KMS-11 (cell line): ENCODE measurements at regions not wholly inside any gene's neighbourhood (a gene's known extent, or its start where the extent isn't known, plus 50 kb on each side); places are given as distances from the start of the nearest gene placed in this dataset.

Experiments
- H2AFZ ChIP-seq: fragments of 200-600 bp; sonication (generic); 2 replicates; pipeline ENCODE4 v1.6.1; 2016; ENCODE audit warnings: antibody characterized with exemption, mixed run types, low read depth
- H3K27ac ChIP-seq: fragments of 200-600 bp; sonication (generic); 2 replicates; pipeline ENCODE4 v1.6.1; 2016; ENCODE audit warnings: mild to moderate bottlenecking, mixed run types
- H3K27me3 ChIP-seq: fragments of 200-600 bp; sonication (generic); 2 replicates; pipeline ENCODE4 v1.6.1; 2017; ENCODE audit warnings: mild to moderate bottlenecking, low read depth, mixed run types, moderate library complexity; ENCODE audit not compliant: insufficient read depth
- H3K36me3 ChIP-seq: fragments of 200-600 bp; sonication (generic); 2 replicates; pipeline ENCODE4 v1.6.1; 2017; ENCODE audit warnings: mild to moderate bottlenecking, mixed run types; ENCODE audit not compliant: insufficient read depth
- H3K4me1 ChIP-seq: fragments of 200-600 bp; sonication (generic); 2 replicates; pipeline ENCODE4 v1.6.1; 2016; ENCODE audit warnings: mild to moderate bottlenecking, low read depth, mixed run types; ENCODE audit not compliant: poor library complexity, severe bottlenecking
- H3K4me2 ChIP-seq: fragments of 200-600 bp; sonication (generic); 2 replicates; pipeline ENCODE4 v1.7.0; 2016; ENCODE audit warnings: mild to moderate bottlenecking, mixed run types
- H3K4me3 ChIP-seq: fragments of 200-600 bp; sonication (generic); IDR thresholded peaks from 2 replicates; pipeline ENCODE4 v1.6.1; 2017; ENCODE audit warnings: low read depth, low read length, mixed read lengths; ENCODE audit not compliant: insufficient read depth
- H3K79me2 ChIP-seq: fragments of 200-600 bp; sonication (generic); 2 replicates; pipeline ENCODE4 v1.6.1; 2016; ENCODE audit warnings: low read depth, mixed run types; ENCODE audit not compliant: insufficient read depth
- H3K9ac ChIP-seq: fragments of 200-600 bp; sonication (generic); 2 replicates; pipeline ENCODE4 v1.6.1; 2016; ENCODE audit warnings: mild to moderate bottlenecking, mixed run types
- H4K20me1 ChIP-seq: fragments of 200-600 bp; sonication (generic); 2 replicates; pipeline ENCODE4 v1.6.1; 2016; ENCODE audit warnings: mild to moderate bottlenecking, mixed run types; ENCODE audit not compliant: insufficient read depth
- TF ChIP-seq, protein P1 (sequence below): fragments of 200-600 bp; sonication (generic); conservative IDR thresholded peaks from 2 replicates; pipeline ENCODE4 v1.6.1; 2017; ENCODE audit warnings: low read depth, mild to moderate bottlenecking, antibody characterized with exemption, low read length, moderate library complexity, mixed read lengths

DNA sequence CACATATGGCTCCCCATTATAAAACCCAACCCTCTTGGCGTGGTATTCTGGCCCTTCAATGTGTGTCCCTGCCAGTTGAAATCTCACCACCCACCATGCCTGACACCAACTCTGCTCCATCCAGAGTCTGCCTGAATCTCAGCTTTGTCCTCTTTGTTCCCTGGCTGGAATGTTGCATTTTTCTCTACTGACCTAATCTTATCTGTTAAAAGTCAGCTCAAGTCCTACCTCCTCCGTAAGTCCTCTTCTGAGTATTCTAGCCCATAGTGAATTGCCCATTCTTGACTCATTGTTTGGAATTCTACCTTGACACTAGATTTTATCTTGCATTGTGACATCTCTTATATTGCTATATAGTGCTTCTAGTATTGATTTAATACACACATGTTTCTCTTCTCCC lies 207.1 kb upstream of the VLDLR start:
- Histone ChIP-seq H3K79me2 (no peaks in the 10 kb centered on the region), H3K4me3 (no peak overlapping the region), H3K9ac (no peak overlapping the region), H3K4me2 (no peak overlapping the region), H2AFZ (no peak overlapping the region), H3K27ac (no peak overlapping the region), H4K20me1 (no peaks in the 10 kb centered on the region), H3K36me3 (no peaks in the 10 kb centered on the region), H3K27me3 (no peaks in the 10 kb centered on the region), H3K4me1 (no peaks in the 10 kb centered on the region)
- TF ChIP-seq, protein P1, sequence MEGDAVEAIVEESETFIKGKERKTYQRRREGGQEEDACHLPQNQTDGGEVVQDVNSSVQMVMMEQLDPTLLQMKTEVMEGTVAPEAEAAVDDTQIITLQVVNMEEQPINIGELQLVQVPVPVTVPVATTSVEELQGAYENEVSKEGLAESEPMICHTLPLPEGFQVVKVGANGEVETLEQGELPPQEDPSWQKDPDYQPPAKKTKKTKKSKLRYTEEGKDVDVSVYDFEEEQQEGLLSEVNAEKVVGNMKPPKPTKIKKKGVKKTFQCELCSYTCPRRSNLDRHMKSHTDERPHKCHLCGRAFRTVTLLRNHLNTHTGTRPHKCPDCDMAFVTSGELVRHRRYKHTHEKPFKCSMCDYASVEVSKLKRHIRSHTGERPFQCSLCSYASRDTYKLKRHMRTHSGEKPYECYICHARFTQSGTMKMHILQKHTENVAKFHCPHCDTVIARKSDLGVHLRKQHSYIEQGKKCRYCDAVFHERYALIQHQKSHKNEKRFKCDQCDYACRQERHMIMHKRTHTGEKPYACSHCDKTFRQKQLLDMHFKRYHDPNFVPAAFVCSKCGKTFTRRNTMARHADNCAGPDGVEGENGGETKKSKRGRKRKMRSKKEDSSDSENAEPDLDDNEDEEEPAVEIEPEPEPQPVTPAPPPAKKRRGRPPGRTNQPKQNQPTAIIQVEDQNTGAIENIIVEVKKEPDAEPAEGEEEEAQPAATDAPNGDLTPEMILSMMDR = no peak

DNA sequence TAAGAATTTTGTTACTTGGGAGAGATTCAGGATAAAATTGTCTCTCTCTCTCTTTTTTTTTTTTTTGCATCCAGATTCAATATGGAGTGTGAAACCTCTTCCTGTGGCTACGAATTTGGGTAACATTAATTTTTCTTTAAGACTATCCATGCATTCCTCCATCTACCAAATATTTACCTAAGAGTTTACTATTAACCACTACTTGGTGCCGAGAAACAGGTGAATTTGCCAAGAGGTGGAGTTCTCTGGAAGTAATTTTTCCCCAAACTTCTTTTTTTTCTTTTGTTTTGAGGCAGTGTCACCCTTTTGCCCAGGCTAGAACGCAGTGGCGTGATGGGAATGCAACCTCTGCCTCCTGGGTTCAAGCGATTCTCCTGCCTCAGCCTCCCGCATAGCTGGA lies 206.3 kb upstream of the VLDLR start:
- H3K4me3 ChIP-seq = no peak overlapping the region
- H3K36me3 ChIP-seq = no peaks in the 10 kb centered on the region
- no peaks in the 10 kb centered on the region for H3K27me3 ChIP-seq
- H3K9ac ChIP-seq = no peak overlapping the region
- H3K4me1 ChIP-seq = no peaks in the 10 kb centered on the region
- TF ChIP-seq, protein P1 = no peak
- H2AFZ ChIP-seq = no peak overlapping the region
- H3K4me2 ChIP-seq = no peak overlapping the region
- H3K27ac ChIP-seq = no peak overlapping the region
- no peaks in the 10 kb centered on the region for H4K20me1 ChIP-seq
- no peaks in the 10 kb centered on the region for H3K79me2 ChIP-seq

DNA sequence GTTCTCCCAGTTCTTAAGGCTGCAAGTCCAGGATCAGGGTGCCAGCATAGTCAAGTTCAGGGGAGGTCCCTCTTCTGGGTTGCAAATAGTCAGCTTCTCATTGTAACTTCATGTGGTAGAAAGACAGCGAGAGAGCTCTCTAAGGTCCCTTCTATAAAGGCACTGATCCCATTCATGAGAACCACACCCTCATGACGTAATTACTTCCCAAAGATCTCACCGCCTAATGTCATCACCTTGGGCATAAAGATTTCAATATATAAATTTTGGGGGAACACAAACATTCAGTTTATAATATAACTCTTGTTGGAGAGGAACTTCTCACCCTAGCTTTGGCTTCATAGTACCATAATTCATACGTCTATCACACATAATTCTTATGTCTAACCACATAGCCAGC lies 203.9 kb upstream of the VLDLR start:
- TF ChIP-seq, protein P1 = no peak
- no peak overlapping the region for H3K27ac ChIP-seq

DNA sequence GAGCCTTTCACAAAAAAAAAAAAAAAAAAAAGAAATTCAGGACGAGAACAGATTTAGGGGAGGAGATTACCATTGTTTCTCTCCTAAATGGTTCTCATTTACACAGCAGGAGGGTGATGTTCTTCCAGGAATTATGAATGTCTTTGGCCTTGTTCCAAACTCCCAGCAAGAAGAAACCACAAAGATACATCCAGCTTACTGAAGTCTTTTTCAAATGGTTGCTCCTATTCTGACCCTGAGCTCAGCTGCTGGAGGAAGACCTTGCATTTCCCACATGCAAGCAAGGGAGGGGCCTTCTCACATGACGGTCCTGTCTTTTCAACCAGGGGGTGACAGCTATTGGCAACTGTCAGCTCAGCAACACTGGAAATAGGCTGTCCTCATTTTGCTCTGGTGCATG lies 203.0 kb upstream of the VLDLR start:
- Histone ChIP-seq H3K36me3 (no peaks in the 10 kb centered on the region), H3K4me1 (no peaks in the 10 kb centered on the region), H3K27ac (no peak overlapping the region), H3K9ac (no peak overlapping the region), H2AFZ (no peak overlapping the region), H3K4me2 (no peak overlapping the region), H4K20me1 (no peaks in the 10 kb centered on the region), H3K79me2 (no peaks in the 10 kb centered on the region), H3K27me3 (no peaks in the 10 kb centered on the region), H3K4me3 (no peak overlapping the region)
- TF ChIP-seq, protein P1 = no peak

More for the DNA sequence above, 203.9 kb upstream of the VLDLR start:
- Histone ChIP-seq H3K4me1 (no peaks in the 10 kb centered on the region), H2AFZ (no peak overlapping the region), H4K20me1 (no peaks in the 10 kb centered on the region), H3K79me2 (no peaks in the 10 kb centered on the region), H3K9ac (no peak overlapping the region), H3K27me3 (no peaks in the 10 kb centered on the region), H3K36me3 (no peaks in the 10 kb centered on the region), H3K4me2 (no peak overlapping the region), H3K4me3 (no peak overlapping the region)

- Histone ChIP-seq H3K4me3 (no peak overlapping the region), H3K4me2 (no peak overlapping the region), H4K20me1 (no peaks in the 10 kb centered on the region), H3K79me2 (no peaks in the 10 kb centered on the region), H3K9ac (no peak overlapping the region), H2AFZ (no peak overlapping the region), H3K4me1 (no peaks in the 10 kb centered on the region), H3K27ac (no peak overlapping the region), H3K36me3 (no peaks in the 10 kb centered on the region), H3K27me3 (no peaks in the 10 kb centered on the region)
- TF ChIP-seq, protein P1 = no peak
These were observed 202.2 kb upstream of the VLDLR start for GRCh38 chr9:2419347-2419746.
